Gastroesophageal sphincter (tissue), 3 donors: ENCODE measurements at regions not wholly inside any gene's neighbourhood (a gene's known extent, or its start where the extent isn't known, plus 50 kb on each side); places are given as distances from the start of the nearest gene placed in this dataset.

Experiments used
- EP300 ChIP-seq: sonication (generic); formaldehyde crosslinking; IDR thresholded peaks from one replicate; pipeline ENCODE4 v1.6.1; 2017; ENCODE audit warnings: antibody characterized with exemption, mild to moderate bottlenecking
- POLR2A ChIP-seq, 2 donors: fragments of 450-650 bp; IDR thresholded peaks; one replicate each; pipeline ENCODE4 v1.6.1; 2017; ENCODE audit warnings: antibody characterized with exemption in 2 of 2, mild to moderate bottlenecking in 2 of 2, moderate library complexity in 1 of 2
- POLR2AphosphoS5 ChIP-seq: sonication (generic); formaldehyde crosslinking; IDR thresholded peaks from one replicate; pipeline ENCODE4 v1.6.1; 2017; ENCODE audit warnings: antibody characterized with exemption
- TF ChIP-seq, protein P1 (sequence below), 4 experiments: fragments of 200-600 bp in 2 of 4; fragments of 450-650 bp in 2 of 4; sonication (generic) in 1 of 4; IDR thresholded peaks; one replicate each; pipeline ENCODE4 v1.5.1; 2017 to 2019; ENCODE audit warnings: antibody characterized with exemption in 4 of 4, mild to moderate bottlenecking in 2 of 4, moderate library complexity in 2 of 4

DNA sequence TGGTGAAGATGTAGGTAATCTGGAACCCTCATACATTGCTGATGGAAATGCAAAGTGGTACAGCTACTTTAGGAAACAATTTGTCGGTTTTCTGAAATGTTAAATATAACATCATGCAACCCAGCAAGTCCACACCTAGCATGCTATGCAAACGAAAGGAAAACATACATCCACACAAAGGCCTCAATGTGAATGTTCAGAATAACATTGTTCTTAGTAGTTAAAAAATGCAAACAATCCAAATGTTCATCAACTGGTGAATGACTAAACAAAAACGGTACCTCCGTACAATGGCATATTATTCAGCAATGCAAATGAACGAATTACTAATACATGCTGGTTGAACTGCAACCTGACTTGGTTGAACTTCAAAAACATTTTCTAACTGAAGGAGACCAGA, 423.3 kb upstream of the THRB start:
- TF ChIP-seq, protein P1, sequence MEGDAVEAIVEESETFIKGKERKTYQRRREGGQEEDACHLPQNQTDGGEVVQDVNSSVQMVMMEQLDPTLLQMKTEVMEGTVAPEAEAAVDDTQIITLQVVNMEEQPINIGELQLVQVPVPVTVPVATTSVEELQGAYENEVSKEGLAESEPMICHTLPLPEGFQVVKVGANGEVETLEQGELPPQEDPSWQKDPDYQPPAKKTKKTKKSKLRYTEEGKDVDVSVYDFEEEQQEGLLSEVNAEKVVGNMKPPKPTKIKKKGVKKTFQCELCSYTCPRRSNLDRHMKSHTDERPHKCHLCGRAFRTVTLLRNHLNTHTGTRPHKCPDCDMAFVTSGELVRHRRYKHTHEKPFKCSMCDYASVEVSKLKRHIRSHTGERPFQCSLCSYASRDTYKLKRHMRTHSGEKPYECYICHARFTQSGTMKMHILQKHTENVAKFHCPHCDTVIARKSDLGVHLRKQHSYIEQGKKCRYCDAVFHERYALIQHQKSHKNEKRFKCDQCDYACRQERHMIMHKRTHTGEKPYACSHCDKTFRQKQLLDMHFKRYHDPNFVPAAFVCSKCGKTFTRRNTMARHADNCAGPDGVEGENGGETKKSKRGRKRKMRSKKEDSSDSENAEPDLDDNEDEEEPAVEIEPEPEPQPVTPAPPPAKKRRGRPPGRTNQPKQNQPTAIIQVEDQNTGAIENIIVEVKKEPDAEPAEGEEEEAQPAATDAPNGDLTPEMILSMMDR (IDR thresholded peaks at IDR 0.05) = no peak
- no peak for TF ChIP-seq POLR2AphosphoS5
- no peak for TF ChIP-seq POLR2A (IDR thresholded peaks at IDR 0.05)
- TF ChIP-seq EP300 = no peak
